NOMO-1 (cell line): ENCODE measurements at regions not wholly inside any gene's neighbourhood (a gene's known extent, or its start where the extent isn't known, plus 50 kb on each side); places are given as distances from the start of the nearest gene placed in this dataset.

Source experiments
- DNase-seq, 2 experiments: peaks; one replicate each; lab custom pipeline; 2025; ENCODE audit not compliant: unreplicated experiment in 2 of 2; lab: John Stamatoyannopoulos, UW

DNA sequence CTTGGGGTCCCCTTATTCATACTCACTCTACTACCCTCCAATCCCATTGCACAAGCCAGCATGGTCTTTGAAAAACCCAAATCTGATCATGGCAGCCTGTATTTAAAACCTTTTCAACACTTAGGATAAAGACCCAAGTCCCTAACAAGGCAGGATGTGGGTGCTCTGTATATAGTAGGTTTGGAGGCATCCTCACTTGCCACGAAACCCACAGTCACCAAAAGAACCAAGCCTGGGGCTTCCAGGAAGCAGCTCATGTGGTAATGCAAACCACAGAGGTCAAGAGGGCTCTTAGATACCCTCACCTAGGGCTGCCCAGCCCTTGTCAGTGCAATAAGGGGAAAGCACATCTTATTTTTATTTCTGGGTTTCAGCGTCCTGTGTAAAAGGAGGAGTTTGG, 218.6 kb upstream of the ASIC2 start:
- DNase-seq, result no peak

DNA sequence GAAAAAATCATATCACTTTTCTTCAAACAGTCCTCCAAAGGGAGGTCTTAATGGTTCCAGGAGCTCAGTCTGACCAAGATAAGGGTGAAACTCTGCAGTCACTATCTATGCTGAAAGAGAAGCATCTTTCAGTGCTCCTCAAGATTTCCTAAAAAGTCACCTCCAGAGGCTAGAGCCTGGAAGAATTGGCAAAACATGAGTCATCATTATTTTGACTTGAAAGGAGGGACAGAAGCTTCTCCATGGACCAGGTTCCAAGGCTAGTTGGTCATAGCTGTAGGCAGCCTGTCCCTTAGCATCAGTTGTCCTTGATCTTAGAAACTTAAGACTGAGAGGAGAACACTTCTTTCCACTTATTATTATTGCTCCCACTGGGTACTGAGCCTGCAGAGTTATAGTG, 219.0 kb upstream of the ASIC2 start:
- no peak for DNase-seq

DNA sequence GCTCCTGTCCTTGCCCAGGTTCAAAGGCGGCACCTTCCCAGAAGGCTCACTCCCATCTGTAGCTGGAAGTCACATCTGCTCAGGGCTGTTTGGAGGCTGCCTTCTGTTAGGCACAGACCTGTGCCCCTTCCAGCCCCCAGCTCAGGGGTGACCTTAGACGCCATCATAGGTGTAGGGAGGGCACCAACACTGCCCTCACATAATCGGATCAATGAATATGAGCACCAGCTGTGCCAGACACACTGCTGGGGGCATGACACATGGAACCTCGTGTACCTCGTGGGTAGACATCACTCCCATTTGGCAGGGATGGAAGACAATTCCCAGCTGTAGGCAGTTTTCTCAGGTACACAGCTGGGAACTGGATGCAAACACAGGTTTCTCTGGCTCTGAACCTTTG, 220.7 kb upstream of the ASIC2 start:
- no peak for DNase-seq

DNA sequence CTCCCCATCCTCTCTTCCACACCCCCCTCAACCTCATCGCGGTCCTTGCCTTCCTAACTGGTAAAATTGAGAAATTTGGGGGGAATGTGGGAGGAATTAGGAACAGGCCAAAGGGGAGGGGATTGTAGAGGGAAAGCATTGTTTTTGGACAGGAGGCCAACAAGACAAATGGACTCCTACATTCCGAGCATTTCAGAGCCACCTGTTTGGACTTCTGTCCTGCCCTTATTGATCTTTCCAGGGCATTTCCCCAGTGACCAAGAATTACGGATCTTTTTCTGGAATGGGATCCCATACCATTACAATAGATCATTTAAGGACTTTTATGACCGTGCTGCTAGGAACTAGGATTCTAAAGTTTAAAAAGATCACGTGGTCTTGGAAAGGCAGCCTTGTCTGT, 221.3 kb upstream of the ASIC2 start:
- DNase-seq, result no peak

DNA sequence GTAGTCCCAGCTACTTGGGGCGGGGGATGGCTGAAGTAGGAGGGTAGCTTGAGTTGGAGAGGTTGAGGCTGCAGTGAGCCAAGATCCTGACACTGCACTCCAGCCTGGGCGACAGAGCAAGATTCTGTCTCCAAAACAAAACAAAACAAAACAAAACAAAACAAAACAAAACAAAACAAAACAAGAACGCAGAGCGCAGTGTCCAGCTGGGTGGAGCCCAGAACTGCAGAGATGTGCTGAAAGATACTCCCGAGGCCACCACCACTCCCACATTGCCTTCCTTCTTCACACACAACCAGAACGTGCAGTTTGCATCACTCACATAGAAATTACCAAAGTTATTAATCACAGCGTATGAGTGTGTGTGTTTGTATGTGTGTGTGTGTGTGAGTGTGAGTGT, 222.9 kb upstream of the ASIC2 start:
- DNase-seq, result no peak

DNA sequence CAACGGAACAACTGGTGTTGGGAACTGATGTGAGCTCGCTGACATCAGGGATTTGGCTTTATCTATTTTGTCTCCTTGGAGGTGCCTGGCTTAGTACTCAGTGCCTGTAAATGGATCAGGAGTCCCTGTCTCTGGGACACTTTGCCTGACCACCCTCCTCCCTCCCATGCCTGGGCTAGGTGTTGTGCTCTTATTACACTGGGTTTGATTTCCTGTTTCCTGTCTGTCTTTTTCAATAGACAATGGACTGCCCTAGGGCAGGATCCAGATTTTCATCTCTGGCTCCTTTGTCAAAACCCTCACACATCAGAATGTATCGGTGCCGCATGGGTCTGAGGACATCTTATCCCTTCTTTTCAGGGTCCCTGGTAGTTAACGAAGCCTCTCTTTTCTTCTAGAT, 223.6 kb upstream of the ASIC2 start:
- no peak for DNase-seq

DNA sequence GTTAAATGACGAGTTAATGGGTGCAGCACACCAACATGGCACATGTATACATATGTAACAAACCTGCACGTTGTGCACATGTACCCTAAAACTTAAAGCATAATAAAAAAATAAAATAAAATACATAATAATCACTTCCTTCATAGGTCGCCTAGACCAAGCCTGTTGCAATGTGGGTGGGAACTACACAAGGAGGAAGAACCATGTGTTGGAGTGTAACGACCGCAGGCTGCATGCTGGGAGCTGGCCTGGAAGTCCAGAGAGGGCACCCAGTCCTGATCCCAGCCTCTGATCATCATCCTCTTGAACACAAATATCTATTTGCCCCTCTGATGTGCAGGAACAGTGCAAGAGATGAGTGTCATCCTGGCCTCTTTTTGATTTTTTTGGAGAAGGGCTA, 224.7 kb upstream of the ASIC2 start:
- peak; percentile 50 to 52 for DNase-seq

DNA sequence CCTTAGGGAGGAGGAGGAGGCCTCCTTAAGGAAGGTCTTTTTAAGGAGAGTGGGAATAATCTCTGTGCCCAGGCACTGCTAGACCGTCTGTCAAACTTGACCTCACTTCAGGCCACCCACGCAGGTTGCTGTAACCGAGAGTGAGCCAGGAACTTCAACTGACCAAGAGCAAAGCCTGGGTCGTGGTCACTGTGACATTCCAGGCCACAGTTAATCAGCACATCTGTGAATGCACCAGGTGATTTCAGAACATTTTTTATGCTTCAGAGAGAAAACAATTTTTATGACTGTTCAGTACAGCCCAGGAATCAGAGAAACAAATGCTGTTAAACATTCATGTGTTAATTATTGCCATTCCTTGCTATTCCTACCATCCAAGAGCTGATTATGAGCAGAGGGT, 226.6 kb upstream of the ASIC2 start:
- DNase-seq, result no peak

DNA sequence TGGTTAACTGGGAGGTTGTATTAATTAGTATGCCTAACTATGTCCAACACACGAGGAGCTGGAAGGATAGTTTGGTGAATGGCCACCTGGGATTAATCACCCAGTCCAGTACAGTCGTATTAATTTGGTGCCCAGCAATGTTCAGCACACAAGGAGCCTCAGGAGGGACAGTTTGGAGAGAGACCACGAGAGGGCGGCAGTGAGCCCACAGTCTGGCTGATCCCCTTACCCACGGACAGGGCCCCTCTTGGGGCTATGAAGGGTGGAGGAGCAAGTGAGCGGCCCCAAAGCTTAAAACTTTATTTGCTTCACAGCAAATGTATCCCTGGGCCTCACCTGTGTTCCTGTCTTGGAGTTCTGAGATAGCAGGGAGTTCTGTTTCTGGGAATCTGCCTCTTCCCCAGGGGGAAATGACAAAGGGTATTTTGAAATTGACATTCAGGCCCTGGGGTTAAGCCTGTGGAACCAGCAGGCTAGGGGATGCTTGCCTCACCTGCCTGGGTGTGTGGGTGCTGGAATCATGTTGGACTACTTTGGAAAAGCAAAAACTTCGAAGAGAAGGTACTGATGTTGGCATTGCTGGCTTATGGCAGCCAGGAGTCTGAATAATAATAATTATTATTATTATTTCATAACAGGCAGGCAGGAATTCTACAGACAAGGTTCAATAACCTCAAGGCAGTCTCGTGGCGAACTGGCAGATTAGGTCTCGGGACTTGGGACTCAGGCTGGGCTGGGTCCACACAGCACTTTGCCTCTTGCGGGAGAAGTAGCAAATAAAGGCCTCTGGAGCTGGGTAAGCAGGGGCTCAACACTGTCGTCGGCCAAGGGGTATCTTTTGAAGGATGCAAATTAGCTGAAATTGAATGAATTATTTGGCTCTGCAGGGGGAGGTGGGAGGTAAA, 227.6 kb upstream of the ASIC2 start:
- DNase-seq, result peak; percentile 17 to 24

DNA sequence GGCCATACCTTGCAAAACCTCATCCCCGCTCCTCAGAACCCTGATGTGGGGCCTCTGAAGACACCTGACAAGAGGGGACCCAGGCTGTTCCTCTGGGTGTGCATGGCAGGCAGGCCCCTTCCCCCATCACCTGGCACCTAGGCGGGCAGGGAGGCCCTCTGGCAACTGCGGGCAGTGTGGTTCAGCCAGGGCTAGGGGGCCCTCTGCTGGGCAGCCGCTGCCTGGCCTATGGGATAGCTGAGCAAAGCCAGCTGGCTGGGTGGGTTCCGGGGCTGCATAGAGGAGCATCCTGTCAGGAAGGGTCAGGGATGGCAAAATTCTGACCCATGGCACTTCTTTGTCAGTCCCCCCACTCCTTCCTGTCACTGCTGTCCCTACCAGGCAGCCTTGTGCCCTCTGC, 228.7 kb upstream of the ASIC2 start:
- DNase-seq, result peak in 1 of 2 experiments; percentile 12

DNA sequence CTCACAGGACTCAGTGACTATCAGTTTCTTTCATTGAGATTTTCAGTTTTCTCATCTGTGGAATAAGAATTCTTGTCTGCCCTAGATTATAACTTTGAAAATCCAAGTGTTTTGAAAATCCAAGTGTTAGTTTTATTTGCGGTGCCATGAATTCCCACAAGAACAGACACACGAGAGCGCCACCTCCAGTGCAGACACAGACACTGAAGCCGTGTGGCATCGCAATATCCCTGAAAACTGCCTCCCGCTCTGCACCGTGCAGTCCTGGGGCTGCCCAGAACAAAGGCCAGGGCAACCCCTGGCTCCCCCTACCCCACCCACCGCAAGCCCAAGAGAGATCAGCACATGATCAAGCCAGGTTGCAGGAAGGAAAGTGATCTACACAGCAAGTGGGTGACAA, 229.5 kb upstream of the ASIC2 start:
- no peak for DNase-seq

DNA sequence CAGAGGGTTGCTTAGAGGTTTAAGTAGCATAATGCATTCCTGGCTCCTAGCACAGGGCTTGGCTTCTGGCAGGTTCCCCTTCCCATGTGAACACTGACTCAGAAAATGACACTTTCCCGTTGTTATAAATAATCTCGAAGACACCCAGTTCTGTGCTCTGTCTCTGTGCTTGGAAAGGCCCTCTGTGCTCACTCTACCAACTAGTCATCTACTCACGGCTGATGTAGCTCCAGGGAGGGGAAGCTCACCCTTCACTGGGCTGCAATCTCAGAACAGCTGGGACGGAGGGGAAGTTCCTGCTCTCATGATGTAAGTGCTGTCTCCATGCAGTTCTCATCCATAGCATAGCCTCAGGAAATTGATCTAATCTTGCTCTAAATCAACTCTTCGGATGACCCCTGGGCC, 230.5 kb upstream of the ASIC2 start:
- peak in 1 of 2 experiments; percentile 39 for DNase-seq

DNA sequence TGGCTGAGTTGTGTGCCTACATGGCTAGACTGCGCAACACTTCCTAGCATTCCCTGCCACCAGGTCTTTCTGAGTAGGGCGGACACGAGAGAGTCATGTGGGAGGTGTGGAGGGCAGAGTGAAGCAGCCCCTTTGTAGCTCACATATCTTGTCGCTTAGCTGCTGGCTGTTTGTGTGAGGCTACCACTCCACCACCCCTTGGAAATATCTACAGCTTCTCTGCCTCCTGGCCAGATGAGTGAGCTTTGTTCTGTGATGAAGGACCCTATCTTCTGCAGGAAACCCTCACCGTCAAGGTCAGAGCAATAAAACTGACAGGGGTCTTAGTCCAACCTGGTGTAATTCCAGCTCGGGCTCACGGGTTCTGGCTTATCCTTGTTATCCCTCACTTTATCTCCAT, 232.1 kb upstream of the ASIC2 start:
- no peak for DNase-seq

DNA sequence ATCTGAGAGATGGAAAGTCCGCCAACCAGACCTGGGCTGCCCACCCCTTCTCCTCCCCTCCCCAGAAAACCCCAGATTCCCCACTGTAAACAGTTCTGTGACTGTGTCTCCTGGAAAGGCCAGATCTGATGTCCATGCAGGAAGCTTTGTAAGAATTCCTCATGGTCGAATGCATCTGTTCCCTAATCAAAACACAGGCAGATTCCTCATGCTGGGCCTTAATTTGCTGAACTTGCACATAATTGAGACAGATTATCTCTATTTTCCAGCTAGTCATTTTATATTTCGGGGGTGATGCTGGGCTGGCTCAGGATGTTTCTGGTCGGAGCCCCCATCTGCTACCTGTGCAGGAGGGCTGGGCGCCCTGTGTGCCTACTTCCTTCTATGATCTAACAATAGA, 233.6 kb upstream of the ASIC2 start:
- no peak for DNase-seq

DNA sequence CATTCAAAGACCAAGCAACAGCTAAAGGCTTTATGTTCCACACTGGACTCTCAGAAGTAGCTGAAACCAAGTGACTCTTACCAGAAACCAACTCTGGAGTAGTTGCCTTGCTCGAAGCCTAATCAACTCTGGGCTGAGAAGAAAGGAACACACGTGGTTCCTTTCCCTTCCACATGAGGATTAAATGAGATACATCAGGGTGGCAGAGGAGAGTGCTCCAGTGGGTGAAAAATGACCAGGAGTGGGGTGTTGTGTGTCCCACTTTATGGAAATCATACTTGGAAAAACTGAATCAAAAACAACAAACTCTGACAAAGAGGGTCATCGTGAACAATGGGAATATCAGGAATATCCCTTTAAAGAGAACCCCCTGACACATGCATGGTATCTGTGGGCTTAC, 234.2 kb upstream of the ASIC2 start:
- DNase-seq, result no peak

DNA sequence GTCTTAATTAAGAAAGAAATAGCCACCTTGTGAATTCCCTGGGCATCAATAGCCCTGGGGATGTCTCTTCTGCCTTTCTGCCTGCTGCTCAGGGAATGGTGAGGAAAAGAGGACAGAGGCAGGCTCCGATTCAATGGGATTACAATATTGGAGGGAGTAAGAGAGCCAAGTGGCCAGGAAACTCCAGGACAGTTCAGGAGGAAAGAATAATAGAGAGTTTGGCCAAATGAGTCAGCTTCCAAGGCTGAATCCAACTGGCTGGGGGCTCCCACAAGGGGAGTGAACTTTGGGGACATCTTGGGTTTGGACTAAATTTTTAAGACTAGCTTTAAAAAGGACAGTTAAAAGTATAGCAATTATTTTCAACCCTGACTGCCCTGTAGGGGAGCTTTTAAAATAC, 235.8 kb upstream of the ASIC2 start:
- no peak for DNase-seq

DNA sequence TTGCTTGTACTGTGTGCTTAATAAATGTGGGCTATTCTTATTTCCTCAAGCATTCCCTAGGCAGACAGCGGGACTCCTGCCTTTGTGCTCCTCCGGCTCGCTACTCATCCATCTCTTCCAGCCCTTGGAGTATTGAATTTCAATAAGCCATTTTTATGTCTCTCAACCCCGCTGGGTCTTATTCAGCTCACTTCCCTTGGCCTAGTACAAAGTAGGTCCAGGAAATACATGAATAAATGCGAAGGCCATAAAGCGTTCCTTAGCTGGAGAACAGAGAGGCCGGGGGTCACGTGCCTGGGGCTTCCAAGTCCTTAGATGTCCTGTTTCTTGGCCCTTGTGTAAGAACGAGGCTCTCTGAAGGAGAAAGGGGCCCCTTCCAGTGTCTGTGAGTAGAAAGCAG, 236.7 kb upstream of the ASIC2 start:
- no peak for DNase-seq

DNA sequence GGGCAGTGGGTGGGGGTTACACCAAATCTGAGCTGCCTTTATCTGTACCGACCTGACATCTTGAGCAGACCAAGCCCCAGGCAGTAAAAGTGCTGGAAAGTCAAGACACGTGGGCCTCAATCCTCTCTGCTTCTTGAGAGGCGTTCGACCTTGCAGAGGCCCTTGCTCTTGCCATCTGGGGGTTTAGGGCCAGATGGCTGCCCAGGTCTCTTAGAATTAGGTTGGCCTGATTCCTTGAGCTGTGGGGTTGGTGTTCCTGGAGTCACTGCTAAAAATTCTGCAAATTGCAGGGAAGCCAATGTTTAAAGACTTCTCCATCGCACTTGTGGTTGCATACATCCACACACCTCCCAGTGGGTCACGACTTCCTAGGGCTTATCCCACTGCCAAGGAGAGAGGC, 238.2 kb upstream of the ASIC2 start:
- no peak for DNase-seq

DNA sequence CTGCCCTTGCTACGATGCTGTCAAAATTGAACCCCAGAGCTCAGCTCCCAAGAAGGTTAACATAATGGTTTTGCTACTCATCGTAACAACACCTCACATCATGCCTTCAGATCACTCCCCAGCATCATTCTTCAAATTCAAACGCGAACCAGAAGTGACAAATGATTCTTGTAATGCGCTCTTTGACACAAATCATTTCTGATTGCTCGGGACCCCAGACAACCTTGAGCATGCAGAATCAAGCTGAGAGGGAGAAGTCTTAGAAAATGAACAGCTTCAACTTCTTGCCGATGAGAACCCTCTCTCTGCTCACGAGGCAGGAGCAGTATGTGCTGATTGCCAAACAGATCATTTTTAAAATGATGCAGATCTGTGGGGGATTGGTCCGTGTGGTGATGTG, 241.0 kb upstream of the ASIC2 start:
- no peak for DNase-seq

DNA sequence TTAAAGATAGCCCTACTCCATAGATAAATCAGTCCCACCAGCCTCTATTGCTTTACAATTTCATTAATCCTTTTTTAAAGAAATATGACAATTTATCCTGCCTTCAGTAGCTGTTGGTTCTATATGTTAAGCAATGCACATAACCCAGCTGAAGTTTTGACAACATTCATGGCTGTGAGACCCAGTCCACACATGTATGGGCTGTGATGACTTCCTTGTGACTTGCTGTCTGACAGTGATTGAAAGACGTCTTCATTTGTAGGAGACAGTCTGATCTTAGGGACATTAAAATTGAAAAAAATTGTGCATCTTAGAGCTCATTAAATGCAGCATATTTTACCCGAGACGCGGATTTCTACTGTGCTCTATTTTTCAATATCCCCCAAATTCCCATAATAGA, 252.0 kb upstream of the ASIC2 start:
- DNase-seq, result no peak

DNA sequence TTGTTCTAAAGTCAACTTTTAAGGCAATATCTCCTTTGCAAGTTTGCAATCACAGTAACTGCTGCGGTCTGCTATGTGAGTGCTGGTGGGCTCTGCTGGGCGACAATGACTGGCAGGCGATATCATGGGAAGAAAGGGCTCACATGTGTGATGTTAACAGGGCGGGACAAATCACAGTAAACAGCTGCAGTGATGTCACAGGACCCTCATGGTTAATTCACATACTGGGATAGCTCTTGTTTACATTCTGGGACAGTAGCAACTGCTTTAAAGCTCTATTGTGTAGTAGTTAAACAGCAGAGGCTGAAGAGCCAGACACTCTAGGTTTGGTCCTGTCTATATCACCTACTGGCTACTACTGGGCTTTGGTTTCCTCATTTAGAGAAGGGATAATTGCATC, 257.2 kb upstream of the ASIC2 start:
- no peak for DNase-seq

DNA sequence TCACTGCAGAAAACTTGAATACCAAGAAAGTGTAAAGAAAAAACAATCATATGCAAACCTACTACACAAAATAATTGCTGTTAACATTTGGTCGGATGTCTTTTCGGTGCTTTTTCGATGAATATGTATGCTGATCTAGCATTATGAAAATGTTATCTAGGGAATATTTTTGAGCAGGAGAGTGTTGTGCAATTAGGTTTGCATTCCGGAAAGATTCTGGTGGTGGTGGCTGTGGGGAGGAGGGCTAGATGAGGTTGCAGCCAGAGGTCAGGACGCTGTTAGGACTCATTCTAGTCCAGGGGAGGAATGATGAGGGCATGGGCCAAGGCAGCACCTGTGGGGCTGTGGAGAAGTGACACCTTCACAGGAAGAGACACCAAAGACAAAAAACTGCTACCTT, 258.0 kb upstream of the ASIC2 start:
- no peak for DNase-seq

DNA sequence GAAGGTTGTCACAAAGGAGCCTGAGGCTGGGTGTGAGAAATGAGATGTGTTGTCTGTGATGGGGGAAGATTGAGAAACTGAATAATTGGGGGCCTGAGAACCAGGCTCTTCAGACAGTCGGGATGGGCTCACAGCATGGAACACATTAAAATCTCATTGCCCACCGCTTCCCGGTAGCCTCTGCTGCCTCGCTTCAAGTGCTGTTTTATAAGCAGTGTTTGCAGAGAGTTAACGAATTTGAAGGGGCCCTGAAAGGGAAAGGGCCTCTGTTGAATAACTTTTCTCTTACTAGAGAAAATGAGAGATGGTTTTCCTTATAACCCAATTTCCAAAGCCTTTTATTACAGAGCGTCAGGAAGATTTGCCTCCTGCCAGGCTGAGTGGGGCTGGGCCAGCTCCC, 258.8 kb upstream of the ASIC2 start:
- DNase-seq, result no peak
